GM18868 (cell line): ENCODE measurements at regions not wholly inside any gene's neighbourhood (a gene's known extent, or its start where the extent isn't known, plus 50 kb on each side); places are given as distances from the start of the nearest gene placed in this dataset.
"Not testable (repeated sequence)": the region's sequence is repeated elsewhere in the genome, so short reads cannot be mapped to it uniquely, and the experiment has no call there.

Experiments used
- ATAC-seq: cut with Tn5 transposase; IDR thresholded peaks from one replicate; pipeline ENCODE4 v1.9.1; 2021; ENCODE audit warnings: mild to moderate bottlenecking, moderate library complexity; ENCODE audit not compliant: unreplicated experiment

DNA sequence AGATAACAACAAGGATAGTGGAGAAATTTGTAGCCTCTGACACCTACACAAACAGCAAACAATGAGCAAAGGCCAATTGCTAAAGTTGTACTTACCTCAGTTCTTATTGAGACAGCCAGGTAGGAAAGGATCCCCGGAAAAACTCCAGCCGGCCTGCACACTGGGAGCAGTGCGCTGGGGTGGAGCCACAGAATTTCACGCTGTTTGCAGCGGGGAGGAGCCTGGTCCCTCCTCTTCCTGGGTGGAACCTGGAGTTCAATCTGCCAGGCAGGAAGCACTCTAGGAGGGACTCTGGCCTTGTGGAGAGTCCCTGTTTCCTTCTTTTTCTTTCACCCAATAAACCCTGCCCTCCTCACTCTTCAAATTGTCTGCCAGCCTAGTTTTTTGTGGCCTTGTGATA lies 382.6 kb upstream of the TGIF2LX start:
- ATAC-seq, result not testable (repeated sequence)

DNA sequence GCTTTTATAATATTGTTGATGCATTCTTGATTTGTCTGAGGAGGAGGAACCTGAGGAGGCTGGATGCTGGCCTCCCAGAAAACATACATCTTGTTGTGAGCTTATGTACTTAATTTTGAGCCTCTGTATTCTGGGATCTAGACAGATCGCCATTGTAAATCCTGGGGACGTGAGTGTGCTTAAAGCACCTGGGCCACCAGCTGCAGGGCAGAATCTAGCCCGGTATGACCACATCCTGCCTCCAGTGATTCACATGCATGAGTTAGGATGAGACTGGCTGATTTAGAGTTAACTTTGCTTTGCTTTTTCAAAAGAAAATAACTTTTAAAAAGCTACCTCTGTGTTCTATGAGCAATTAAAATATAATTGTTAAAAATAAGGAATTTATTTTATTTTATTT lies 364.6 kb upstream of the TGIF2LX start:
- ATAC-seq, result not testable (repeated sequence)

DNA sequence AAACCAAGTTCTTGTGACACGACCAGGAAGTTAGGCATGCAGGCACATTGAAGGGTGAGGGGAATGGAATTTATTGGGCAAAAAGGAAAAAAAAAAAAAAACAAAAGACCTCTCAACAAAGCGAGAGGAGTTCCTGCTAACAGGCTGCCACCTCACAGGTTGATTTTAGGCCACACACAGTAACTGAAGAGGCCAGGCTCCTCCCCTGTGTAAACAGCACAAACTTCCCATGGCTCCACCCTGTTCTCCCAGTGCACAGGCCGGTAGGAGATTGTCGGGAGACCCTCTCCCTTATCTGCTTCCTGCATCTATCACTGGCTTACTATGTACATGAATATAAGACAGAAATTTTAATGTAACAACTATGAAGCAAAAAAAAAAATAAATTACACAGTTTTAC lies 359.6 kb upstream of the TGIF2LX start:
- ATAC-seq, result peak; percentile 85

DNA sequence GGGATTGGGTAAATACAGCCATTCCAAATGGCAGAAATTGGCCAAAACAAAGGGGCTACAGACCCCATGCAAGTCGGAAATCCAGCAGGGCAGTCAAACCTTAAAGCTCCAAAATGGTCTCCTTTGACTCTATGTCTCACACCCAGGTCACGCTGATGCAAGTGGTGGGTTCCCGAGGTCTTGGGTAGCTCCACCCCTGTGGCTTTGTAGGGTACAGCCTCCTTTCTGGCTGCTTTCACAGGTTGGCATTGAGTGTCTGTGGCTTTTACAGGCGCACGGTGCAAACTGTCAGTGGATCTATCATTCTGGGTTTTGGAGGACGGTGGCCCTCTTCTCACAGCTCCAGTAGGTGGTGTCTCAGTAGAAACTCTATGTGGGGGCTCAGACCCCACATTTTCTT lies 358.6 kb upstream of the TGIF2LX start:
- ATAC-seq, result not testable (repeated sequence)

DNA sequence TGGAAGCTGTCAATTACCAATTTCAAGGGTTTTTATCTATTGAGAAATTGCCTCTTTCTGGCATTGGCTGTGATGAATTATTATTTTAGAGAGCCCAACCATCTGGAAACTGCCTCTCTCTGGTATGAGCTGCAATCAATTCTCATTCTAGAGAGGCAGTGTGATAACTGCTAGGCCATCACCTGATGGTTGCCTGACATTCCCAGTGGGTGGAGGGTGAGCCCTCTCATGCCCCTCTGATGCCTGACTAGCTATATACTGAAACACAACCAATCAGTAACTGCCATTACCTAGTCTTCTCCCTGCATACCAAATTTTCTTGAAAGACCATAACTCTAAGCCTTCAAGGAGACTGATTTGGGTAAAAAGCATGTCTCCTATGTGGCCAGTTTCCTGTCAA lies 353.9 kb upstream of the TGIF2LX start:
- ATAC-seq, result not testable (repeated sequence)

DNA sequence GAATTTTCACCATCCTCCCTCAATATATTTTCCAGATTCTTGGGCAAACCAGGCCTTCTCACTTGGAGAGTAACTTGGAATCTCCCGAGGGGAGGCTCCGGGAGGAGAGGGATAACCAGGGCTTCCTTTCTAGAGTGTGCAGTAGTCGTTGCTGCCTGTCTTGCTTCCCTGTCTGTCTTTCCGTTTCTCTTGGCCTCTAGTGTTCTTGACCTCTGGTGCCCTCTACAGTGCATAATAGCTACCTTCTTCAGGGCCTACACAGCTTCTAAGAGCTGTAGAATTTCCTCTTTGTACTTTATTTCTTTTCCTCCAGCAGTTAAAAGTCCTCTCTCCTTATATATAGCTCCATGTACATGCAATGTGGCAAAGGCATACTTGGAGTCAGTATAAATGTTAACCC lies 339.8 kb upstream of the TGIF2LX start:
- not testable (repeated sequence) for ATAC-seq

DNA sequence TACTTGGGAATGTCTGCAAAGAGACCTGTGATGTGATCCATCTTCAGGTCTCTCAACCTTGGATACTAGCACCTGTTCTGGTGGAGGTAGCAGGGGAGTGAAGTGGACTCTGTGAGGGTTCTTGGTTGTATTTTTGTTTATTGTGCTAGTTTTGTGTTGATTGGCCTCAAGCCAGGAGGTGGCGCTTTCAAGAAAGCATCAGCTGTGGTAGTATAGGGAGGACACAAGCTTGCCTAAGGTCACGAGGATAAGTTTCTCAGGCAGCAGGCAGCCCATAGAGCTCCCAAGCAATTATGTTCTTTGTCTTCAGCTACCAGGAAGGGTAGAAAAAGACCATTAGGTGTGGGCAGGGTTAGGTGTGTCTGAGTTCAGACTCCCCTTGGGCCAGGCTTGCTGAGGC lies 289.9 kb upstream of the TGIF2LX start:
- not testable (repeated sequence) for ATAC-seq

DNA sequence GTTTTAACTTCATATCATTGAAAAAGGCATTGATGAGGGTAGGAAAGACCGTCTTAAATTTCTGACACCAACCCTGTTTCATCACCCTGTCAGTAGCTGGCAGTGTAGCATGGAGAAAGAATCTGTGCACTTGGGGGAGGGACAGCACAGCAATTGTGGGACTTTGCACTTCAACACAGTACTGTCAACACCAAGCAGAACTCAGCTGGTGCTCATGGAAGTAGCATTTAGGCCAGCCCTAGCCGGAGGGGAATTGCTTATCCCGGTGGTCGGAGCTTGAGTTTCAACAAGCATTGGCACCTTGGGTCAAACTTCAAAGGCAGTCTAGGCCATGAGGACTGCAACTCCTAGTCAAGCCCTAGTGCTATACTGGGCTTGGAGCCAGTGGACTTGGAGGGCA lies 285.8 kb upstream of the TGIF2LX start:
- not testable (repeated sequence) for ATAC-seq

DNA sequence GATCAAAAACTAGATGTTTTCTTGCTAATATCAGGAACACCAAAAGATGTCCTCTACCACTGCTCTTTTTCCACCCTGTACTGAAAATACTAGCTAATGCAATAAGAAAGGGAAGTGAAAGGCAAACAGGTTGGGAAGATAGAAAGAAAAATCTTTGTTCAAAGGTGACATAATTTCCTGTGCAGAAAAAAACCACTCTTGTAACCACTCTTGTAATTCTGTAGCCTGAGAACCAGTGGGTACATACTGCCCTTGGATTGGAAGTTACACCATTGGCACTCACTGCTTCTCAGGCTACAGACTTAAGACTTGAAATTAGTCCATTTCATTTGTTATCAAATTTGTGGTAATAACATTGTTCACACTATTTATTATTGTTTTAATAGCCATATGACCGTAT lies 263.0 kb upstream of the TGIF2LX start:
- peak; percentile 72 for ATAC-seq

DNA sequence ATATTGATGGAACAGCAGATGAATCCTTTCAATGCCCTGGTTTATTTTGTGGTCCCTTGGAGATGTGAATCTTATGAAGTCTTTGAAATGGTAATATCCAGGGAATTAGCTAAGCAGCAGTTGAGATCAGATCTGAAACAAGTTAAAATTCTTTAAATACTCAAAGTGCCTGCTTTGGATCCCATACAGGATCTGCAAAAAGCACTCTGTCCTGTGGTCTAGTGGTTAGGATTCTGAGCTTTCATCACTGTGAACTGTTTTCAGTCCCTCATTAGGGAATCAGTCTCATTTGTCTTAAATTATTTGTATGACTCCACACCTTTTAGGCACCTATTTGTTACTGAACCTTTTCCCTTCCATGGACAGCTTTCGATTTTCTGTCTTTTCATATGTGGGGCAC lies 215.2 kb upstream of the TGIF2LX start:
- ATAC-seq, result not testable (repeated sequence)

DNA sequence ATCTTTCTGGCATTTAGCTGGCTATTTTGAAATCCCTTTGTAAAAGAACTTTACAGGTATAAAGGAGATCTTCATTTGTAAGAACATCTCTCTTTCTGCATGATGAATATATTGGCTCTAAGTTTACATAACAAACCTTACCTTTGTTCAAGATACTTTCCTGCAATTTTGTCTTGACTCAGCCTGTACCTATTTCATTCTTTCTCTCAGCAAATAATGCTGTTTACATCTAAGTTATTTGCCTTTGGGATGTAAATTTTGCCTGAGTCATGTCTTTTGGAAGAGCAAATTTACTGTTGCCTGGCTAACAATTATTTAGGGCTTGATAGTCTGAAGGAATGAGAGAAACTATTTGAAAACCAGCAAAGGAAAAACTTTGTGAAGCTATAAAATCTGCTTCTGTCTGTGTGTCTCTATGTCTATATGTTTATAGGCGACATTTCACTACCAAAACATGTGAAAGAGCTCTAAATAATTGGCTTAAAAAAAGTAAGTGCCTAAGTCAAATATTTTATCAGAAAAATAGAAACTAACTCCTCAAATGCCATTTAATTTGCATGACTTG lies 214.3 kb upstream of the TGIF2LX start:
- not testable (repeated sequence) for ATAC-seq

DNA sequence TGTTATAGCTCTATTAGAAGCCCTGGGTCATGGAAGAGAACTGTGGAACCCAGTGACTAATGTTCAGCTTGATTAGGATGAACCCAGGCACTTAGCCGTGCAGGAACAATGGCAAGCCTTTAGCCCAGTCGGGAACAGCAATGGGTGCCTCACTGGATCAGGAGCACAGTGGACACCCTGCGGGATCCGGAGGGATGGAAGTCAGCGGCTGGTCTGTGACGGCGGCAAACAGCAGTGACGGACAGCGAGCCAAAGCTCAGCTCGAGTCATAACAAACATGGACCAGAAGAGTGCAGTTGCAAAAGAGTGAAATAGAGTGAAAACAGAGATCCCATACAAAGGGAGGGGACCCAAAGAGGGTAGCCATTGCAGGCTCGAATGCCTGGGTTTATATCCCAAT lies 187.3 kb upstream of the TGIF2LX start:
- ATAC-seq, result not testable (repeated sequence)

DNA sequence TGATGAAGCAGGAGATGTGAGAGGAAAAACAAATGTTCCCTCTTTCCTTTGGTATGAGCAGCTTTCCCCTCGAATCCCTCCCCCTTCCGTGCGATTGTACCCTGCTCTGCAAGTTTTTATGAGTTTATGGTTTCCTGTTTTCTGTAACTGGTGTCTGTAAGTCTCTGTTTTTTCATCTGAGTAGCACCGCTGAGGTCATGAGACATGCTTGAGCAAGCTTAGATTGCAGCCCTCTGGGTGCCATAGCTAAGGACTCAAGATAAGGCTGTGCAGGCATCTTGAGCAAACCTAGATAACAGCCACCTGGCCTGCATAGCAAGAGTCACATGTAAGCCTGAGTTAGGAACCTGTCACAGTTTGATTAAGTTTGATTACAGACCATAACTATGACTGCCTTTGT lies 165.2 kb upstream of the TGIF2LX start:
- not testable (repeated sequence) for ATAC-seq

DNA sequence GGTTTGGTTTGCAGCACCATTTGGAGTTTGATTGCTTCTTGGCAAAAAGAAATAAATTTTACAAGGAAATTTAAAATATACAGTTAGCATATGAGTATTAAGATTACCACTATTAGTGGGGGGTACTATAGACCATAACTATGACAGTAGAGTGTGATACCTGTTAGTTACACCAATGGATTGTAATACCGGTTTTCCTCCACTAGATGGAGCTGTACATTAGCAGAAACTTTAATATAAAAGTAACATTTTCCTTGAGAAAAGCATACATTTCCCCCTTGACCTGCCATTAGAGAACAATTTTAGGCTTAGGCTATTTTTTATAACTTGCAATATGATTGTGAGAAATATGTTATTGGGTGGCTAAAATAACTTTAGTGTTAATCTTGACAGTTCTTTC lies 163.9 kb upstream of the TGIF2LX start:
- ATAC-seq, result not testable (repeated sequence)

DNA sequence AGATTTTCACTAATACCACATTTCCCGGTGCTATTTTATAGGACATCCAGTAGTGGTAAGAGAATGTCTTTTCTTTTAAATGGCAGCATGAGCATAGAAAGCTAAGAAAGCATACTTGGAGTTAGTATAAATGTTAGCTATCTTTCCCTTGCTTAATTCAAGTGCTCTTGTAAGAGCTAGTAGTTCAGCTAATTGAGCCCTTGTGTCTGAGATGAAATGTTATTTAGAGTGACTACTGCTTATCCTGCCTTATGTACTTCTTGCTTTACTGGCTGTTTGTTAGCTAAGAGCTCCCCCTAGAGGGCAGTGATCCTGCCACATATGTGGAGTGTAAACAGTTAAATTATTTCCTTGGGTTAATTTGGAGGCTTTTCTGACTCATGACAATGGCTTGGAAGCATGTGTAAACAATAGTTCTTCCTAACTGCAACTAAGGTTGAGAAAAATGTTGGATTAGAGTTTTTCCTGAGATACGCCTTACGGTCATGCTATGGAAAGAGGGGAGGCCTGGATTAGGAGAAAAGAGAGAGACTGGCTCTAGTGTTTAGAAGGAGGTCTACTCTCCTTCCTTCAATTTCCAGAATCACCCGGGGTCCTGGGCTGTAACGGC lies 162.5 kb upstream of the TGIF2LX start:
- ATAC-seq, result not testable (repeated sequence)

DNA sequence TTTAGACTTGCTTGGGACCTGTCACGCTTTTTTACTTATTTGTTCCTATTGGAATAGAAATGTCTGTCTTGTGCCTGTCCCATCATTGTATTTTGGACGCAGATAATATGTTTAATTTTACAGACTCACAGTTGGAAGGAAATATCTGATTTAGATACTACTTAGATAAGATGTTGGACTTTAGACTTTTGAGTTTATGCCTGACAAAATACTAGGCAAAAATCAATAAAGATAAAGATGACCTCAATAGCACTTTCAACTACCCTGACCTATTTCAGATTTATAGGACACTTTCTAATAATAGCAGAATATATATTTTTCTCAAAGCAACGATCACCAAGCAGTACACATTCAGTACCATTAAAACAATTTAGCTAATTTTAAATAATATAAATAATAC lies 150.1 kb upstream of the TGIF2LX start:
- ATAC-seq, result not testable (repeated sequence)

DNA sequence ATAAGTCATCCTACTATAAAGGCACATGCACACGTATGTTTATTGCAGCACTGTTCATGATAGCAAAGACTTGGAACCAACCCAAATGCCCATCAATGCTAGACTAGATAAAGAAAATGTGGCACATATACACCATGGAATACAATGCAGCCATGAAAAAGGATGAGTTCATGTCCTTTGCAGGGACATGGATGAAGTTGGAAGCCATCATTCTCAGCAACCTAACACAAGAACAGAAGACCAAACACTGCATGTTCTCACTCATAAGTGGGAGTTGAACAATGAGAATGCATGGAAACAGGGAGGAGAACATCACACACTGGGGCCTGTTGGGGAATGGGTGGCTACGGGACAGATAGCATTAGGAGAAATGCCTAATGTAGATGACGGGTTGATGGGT lies 110.3 kb upstream of the TGIF2LX start:
- not testable (repeated sequence) for ATAC-seq

DNA sequence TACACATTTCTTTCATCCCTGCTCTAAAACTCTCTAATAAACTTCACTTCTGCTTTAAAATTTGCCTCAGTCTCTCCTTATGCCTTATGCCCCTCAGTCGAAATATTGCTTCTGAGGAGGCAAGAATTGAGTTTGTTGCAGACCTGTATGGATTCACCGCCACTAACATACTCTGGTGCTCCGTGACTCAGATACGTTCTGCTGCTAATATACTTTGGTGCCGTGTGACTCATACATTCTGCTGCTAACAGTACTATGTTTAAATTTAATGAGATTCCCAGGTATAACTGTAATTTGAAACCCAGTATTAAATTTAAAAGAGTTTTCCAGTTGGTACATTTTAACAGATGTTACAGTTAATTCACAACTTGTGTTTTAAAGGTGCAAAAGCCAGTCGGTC lies 82.0 kb upstream of the TGIF2LX start:
- not testable (repeated sequence) for ATAC-seq

DNA sequence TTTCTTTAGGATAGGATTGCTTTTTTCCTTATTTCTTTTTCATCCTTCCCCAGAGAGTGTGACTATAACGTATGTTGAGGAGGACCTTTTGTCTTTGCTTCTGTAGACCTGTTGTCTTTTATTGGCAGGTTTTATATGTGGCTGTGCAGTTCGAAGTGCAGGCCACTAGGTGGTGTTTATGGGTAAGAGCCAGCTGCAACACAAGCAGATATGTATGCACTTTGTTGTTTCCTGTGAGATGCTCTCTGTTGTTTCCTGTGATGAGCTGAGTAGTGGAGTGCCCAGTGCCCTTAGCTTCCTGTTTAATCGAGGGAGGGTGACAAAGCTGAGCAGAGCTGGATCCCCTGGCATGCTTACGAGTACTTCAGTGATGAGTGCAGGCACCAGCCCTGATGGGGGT lies 50.0 kb upstream of the TGIF2LX start:
- peak; percentile 96 for ATAC-seq
